GM18499 (cell line): ENCODE measurements at regions not wholly inside any gene's neighbourhood (a gene's known extent, or its start where the extent isn't known, plus 50 kb on each side); places are given as distances from the start of the nearest gene placed in this dataset.
"Not testable (repeated sequence)": the region's sequence is repeated elsewhere in the genome, so short reads cannot be mapped to it uniquely, and the experiment has no call there.

Source experiments
- ATAC-seq: cut with Tn5 transposase; IDR thresholded peaks from one replicate; pipeline ENCODE4 v1.9.1; 2021; ENCODE audit warnings: moderate number of reproducible peaks; ENCODE audit not compliant: insufficient read depth, unreplicated experiment

GRCh38 chr2:52390651-52391050 lies 1358.7 kb upstream of the NRXN1 start:
- ATAC-seq: no peak

- ATAC-seq: no peak
Measured at GRCh38 chr2:52387937-52388590, 1356.1 kb upstream of the NRXN1 start.

DNA sequence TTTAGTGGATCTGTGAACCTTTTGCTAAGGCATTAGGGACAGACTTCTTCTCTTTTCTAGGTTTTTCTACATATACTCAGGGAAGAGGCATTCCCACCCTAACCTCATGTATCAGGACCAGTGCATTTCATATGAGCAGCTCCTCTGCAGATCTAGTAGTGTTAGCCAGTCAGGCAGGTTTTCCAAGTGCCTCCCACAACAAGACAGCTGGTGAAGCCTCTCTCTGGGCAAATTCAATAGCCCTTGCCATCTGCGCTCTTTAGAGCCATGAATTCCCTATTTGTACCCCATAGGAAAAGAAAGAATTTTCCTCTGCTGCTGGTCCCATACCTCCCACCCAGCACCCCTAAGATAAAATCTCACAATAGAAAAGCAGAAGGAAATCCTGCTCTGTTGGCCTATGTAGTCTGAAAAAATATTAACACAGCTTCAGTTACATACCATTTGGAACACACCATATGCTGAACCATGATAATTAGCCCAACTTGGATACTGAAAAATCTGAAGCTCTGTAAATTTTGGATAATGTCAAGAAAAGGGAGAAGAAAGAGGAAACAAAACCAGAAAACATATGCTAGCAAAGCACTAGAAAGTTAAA lies 1354.6 kb upstream of the NRXN1 start:
- ATAC-seq: no peak

DNA sequence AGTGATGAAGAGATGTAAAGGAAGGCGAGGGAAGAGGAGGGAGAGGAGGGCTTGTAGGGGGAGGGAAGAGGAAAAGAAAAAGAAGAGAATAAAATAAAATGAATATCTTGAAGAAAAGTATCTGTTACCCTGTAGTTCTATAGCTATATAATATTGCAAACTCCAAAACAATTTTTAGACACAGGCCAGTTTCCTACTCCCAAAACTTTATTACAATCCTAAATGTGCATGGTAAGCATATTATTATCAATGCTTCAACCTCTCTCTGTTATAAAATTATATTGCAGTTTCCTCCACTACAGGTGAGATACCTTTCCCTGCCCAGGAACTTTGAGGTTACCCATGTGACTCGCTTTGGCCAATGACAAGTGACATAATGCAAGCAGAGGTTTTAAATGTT lies 1351.6 kb upstream of the NRXN1 start:
- no peak for ATAC-seq

- no peak for ATAC-seq
Measured at GRCh38 chr2:52369178-52369577, 1337.2 kb upstream of the NRXN1 start.

DNA sequence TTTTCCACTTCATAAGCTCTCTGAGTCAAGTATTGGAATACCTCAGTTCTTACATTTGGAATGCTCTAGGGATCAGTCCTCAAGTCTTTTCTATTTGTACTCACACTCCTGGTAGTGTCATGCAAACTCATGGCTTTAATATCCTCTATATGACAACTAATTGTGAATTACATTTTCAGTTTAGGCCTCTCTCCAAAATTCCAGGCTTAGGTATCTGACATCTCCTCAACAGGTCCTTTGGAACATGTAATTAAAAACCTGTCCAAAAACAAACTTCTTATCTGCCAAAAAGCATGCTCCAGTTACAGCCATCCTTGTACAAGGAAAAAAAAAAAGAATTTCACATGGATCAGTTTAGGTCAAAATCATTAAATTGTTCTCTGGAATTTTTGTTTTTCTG lies 1336.2 kb upstream of the NRXN1 start:
- no peak for ATAC-seq

DNA sequence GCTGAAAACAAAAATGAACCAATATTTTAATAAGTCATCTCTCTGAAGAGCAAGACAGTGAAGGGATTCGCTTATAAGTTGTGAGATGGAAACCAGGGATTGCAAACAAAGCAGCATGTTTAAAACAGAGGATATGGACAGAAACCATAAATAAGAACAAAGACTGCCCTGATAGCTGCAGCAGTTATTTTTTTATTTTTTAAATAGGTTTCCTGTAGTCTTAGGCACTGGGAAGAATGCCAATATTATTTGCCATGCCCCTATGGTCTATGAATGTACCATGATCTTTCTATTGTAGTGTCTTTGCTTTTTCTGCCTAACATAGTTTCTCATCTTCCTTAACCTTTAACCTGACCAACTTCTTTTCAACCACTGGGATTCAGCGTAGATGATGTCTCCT lies 1334.0 kb upstream of the NRXN1 start:
- no peak for ATAC-seq

DNA sequence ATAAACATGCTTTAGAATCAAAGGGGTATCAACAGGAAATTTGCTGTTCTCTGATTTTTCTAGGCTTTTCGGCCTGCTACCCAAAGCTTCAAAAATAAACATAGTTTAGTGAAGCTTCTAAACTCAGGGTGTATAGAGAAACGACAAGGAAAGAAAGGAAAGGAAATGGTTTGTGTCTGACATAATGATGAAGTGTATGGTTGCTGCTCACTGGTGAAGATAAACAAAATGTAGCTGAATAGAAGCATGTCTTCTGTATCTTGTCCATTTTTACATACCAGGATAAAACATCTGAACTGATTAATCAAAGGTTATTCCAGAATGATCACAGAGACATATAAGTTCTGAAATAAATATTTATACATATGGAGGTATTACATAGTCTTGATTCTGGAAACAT lies 1324.6 kb upstream of the NRXN1 start:
- no peak for ATAC-seq

DNA sequence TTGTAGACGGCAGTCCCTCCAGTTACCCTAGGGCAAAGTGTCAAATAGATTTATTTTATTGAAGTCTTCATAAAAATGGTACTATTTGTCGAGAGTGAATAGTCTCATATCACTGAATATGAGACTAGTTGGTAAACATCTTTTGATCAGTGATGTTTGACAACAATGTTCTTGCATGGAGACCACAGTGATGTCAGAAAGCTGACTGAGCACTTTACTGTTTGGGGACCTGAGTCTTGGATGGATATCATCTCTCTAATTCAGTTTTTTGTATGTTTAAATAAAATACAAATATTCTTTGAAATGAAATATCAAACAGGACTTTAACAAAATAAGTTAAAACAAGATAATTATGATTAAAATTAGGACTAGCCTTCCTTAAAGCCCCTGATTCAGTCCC lies 1315.4 kb upstream of the NRXN1 start:
- ATAC-seq: no peak

DNA sequence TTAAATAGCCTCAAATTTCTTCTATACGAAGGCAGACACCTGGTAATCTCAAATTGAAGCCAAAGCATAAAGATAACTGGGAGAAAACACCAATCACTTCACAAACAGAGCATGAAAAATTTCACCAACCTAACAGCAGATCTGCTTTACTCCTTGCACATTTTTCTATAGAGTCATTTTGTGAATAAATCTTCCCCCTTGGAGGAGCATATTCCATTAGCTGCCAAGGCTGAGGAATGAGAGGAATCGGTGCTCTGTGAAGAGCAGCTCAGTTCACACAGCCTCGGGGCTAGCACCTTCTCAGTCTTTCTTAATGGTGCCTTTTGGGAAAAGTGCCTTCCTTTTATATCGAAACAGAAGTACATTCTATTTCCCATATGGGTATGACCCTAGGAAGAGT lies 1313.7 kb upstream of the NRXN1 start:
- no peak for ATAC-seq

DNA sequence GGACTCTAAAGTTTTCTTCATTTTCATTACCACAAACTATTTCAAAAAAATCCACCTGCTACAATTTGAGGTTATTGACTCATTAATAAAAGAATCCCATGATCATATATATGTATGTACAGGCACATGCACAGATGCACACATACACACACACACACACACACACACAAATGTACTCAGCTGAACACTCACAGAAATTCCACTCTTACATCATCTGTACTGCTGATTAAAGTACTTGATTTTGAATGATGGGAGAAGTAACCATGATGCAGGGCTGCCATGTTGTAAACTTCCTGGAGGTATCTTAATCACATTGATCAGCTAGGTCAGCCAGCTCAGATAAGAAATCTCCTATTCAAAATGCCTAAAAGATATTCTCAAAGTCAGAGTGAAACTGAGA lies 1313.2 kb upstream of the NRXN1 start:
- ATAC-seq: no peak

DNA sequence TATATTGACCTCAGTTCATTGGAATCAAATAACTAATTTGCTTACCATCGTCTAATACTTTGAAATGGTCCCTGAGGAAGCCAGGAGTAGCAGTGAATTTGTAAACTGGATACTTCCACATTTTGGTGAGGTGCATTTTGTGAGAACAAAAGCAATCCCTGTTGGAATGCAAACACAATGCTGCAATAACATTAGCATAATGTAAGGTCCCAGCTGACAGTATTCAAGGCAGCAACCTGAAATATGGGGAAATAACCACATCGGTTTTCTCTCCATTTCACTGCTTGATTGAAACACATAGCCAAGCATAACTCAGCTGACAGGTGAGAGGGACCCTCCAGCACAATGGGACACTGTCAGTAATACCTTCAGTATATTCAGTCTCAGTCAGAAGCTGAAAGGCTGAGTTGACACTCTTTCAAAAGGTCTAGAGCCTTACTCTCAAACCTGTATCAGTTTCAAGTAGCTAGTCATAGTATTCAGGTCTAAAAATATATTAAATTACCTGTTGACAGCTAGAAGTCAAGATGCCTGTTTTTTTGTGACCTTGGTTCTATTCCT lies 1311.9 kb upstream of the NRXN1 start:
- no peak for ATAC-seq

GRCh38 chr2:52343010-52343409 lies 1311.1 kb upstream of the NRXN1 start:
- no peak for ATAC-seq

- no peak for ATAC-seq
Measured at GRCh38 chr2:52342458-52342857, 1310.5 kb upstream of the NRXN1 start.

GRCh38 chr2:52341732-52342131 lies 1309.8 kb upstream of the NRXN1 start:
- ATAC-seq: no peak

DNA sequence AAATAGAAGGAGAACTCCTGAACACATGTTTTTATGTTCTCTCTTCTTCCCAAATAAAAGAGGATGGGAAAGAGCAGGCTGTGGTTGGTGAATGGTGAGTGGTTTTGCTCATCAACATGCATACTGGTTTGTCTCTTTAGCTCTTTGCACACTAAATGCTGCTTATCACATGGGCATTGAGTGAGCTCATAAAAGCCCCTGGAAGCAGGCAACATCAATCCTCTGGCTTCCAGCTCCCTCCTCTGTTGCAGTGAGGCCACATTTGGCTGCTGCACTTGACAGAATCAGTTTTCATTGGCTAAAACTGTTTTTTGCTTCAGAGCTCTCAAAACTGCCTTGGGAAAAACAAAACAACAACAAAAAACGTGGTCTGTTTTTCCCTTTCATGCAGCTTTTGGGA lies 1308.2 kb upstream of the NRXN1 start:
- no peak for ATAC-seq

DNA sequence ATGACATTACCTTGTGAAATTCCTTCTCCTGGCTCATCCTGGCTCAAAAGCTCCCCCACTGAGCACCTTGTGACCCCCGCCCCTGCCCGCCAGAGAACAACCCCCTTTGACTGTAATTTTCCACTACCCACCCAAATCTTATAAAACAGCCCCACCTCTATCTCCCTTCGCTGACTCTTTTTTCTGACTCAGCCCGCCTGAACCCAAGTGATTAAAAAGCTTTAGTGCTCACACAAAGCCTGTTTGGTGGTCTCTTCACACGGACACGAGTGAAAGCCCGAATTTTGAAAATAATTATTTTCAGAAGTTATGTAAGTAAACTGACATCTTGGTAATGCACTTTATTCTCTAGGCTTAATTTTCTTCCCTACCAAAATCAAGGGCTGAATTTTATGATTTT lies 1305.9 kb upstream of the NRXN1 start:
- ATAC-seq: not testable (repeated sequence)

DNA sequence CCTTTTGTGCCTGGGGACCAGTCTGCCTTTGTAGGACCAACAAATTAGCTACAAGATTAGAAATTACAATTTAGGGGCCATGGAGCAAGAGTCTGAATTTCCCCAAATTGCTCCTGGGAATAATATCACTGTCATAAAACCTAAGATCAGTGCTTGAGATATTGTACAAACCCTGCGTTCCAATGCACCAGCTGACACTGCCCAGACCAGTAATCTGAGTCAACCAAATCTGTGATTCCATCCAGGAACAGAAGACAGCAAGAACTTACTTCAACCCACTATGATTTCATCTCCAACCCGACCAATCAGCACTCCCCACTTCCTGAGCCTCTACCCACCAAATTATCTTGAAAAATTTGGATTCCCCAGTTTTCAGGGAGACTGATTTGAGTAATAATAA lies 1305.0 kb upstream of the NRXN1 start:
- no peak for ATAC-seq

GRCh38 chr2:52335727-52336126 lies 1303.8 kb upstream of the NRXN1 start:
- no peak for ATAC-seq

DNA sequence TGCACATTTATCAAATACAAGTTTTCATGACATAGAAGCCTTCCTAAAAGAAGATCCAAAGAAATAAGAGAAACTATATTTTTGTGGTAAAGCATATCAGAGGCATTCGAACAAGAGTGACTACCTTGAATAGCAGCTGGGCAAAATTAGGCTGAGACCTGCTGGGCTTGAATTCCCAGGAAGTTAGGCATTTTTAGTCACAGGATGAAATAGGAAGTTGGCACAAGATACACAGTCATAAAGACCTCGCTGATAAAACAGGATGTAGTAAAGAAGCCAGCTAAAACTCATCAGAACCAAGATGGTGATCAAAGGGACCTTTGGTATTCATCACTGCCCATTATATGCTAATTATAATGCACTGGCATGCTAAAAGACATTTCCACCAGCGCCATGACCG lies 1302.3 kb upstream of the NRXN1 start:
- ATAC-seq: no peak

DNA sequence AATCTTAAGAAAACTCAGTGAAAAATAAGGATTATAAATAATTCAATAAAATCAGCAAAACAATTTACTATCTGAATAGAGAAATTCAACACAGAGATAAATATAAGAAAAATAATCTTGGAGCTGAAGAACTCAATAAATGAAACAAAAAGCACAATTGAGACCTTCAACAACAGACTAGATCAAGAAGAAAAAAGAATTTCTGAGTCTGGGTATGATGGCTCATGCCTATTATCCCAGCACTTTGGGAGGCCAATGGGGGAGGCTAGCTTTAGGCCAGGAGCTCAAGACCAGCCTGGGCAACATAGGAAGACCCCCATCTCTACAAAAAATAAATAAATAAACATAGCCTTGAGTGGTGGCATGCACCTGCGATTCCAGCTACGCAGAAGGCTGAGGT lies 1295.7 kb upstream of the NRXN1 start:
- no peak for ATAC-seq

- ATAC-seq: no peak
Measured at GRCh38 chr2:52314231-52314630, 1282.3 kb upstream of the NRXN1 start.
